Lower leg skin (tissue), 3 donors: ENCODE measurements at regions not wholly inside any gene's neighbourhood (a gene's known extent, or its start where the extent isn't known, plus 50 kb on each side); places are given as distances from the start of the nearest gene placed in this dataset.

Source experiments
- CTCF ChIP-seq, 3 donors: fragments of 450-650 bp; IDR thresholded peaks; one replicate each; pipeline ENCODE4 v1.5.1; 2016; ENCODE audit warnings: antibody characterized with exemption in 3 of 3, mild to moderate bottlenecking in 3 of 3, moderate library complexity in 2 of 3
- POLR2A ChIP-seq, 2 donors: fragments of 450-650 bp; IDR thresholded peaks; one replicate each; pipeline ENCODE4 v1.6.1; 2016 to 2017; ENCODE audit warnings: antibody characterized with exemption in 2 of 2, mild to moderate bottlenecking in 1 of 2, moderate library complexity in 1 of 2

GRCh38 chr11:110362971-110363509 is 66.6 kb upstream of the RDX start:
- no peak for TF ChIP-seq CTCF (IDR thresholded peaks at IDR 0.05)
- TF ChIP-seq POLR2A (IDR thresholded peaks at IDR 0.05), result no peak
